RPMI8226 (cell line): ENCODE measurements at regions not wholly inside any gene's neighbourhood (a gene's known extent, or its start where the extent isn't known, plus 50 kb on each side); places are given as distances from the start of the nearest gene placed in this dataset.
"Not testable (repeated sequence)": the region's sequence is repeated elsewhere in the genome, so short reads cannot be mapped to it uniquely, and the experiment has no call there.

Experiments
- DNase-seq: peaks from one replicate; pipeline ENCODE4 v3.0.0-alpha.2; 2015

- DNase-seq, result no peak
These were observed 85.6 kb downstream of the OLFM1 start for GRCh38 chr9:135173066-135173465.

- DNase-seq, result no peak
These were observed 86.8 kb downstream of the OLFM1 start for GRCh38 chr9:135174248-135174647.

GRCh38 chr9:135174981-135175380 is 87.5 kb downstream of the OLFM1 start:
- no peak for DNase-seq

- DNase-seq, result no peak
These were observed 88.8 kb downstream of the OLFM1 start for GRCh38 chr9:135176284-135176683.

- DNase-seq, result not testable (repeated sequence)
These were observed 90.1 kb downstream of the OLFM1 start for GRCh38 chr9:135177562-135177961.

GRCh38 chr9:135178498-135178897 is 91.0 kb downstream of the OLFM1 start:
- no peak for DNase-seq

GRCh38 chr9:135179041-135179440 is 91.6 kb downstream of the OLFM1 start:
- no peak for DNase-seq

- DNase-seq, result no peak
These were observed 92.5 kb downstream of the OLFM1 start for GRCh38 chr9:135179976-135180375.

- DNase-seq, result no peak
These were observed 93.1 kb downstream of the OLFM1 start for GRCh38 chr9:135180586-135180985.

GRCh38 chr9:135181336-135181735 is 93.9 kb downstream of the OLFM1 start:
- no peak for DNase-seq

- DNase-seq, result not testable (repeated sequence)
These were observed 94.4 kb downstream of the OLFM1 start for GRCh38 chr9:135181841-135182240.

- no peak for DNase-seq
These were observed 95.6 kb downstream of the OLFM1 start for GRCh38 chr9:135183069-135183468.

GRCh38 chr9:135183528-135184180 is 96.2 kb downstream of the OLFM1 start:
- DNase-seq, result no peak

GRCh38 chr9:135184181-135185053 is 96.9 kb downstream of the OLFM1 start:
- no peak for DNase-seq

GRCh38 chr9:135185060-135185459 is 97.6 kb downstream of the OLFM1 start:
- DNase-seq, result no peak

GRCh38 chr9:135186248-135187164 is 99.0 kb downstream of the OLFM1 start:
- DNase-seq, result peak; percentile 24

GRCh38 chr9:135187365-135187764 is 99.9 kb downstream of the OLFM1 start:
- no peak for DNase-seq

- no peak for DNase-seq
These were observed 101.2 kb downstream of the OLFM1 start for GRCh38 chr9:135188681-135189151.

GRCh38 chr9:135189497-135189896 is 102.0 kb downstream of the OLFM1 start:
- no peak for DNase-seq

GRCh38 chr9:135190789-135191577 is 103.5 kb downstream of the OLFM1 start:
- no peak for DNase-seq

- no peak for DNase-seq
These were observed 105.2 kb downstream of the OLFM1 start for GRCh38 chr9:135192686-135193085.

- peak; percentile 33 for DNase-seq
These were observed 108.5 kb downstream of the OLFM1 start for GRCh38 chr9:135195975-135196374.
